ENCODE measurements at regions not wholly inside any gene's neighbourhood (a gene's known extent, or its start where the extent isn't known, plus 50 kb on each side); places are given as distances from the start of the nearest gene placed in this dataset.

- BruUV-seq (replicated peaks) = no TSS peak
- H3K36me3 ChIP-seq (ENCODE audit: control insufficient read depth, insufficient read depth, low read length) = no peaks in the 10 kb centered on the region; the same call in 1 of the 2 replicates
- 0 out of 2 replicates have a peak overlapping the region, but pooled peaks have one; percentile 23 for H3K27ac ChIP-seq (ENCODE audit: low read length)
- no peak for TF ChIP-seq SIN3A (IDR thresholded peaks at IDR 0.05; ENCODE audit: borderline replicate concordance, insufficient read depth, low read depth, low read length)
- no peak for TF ChIP-seq CTCF (IDR thresholded peaks at IDR 0.05)
- intact Hi-C loops (cut with micrococcal nuclease; ENCODE audit: unreplicated experiment) (no loop called here), in situ Hi-C loops (cut with HindIII; ENCODE audit: low pct_unique_long_range_greater_than_20kb, low sequenced_read_pairs) (no loop called here)
- H3K4me3 ChIP-seq (ENCODE audit: low read depth in 2 of 2, low read length in 2 of 2) = no peak overlapping the region
- DNase-seq (ENCODE audit: low read depth, low spot score) (no peak), ATAC-seq (no peak)
- peaks cover 68% of the 10 kb centered on the region for H3K4me1 ChIP-seq (ENCODE audit: control insufficient read depth, insufficient read depth, low read length)
- ChIA-PET POLR2A (no interaction called here), CTCF (no interaction called here)
- no peaks in the 10 kb centered on the region for H3K9me3 ChIP-seq (ENCODE audit: control insufficient read depth, insufficient read depth, low read depth, low read length)
- H3K27me3 ChIP-seq (ENCODE audit: control insufficient read depth, insufficient read depth, low read length) = no peaks in the 10 kb centered on the region
Observed at GRCh38 chr12:124497658-124498057, 69.8 kb downstream of the NCOR2 start.

GRCh38 chr12:124497039-124497438 is 70.4 kb downstream of the NCOR2 start:
- POLR2A ChIA-PET = no interaction called here
- Histone ChIP-seq H3K36me3 (ENCODE audit: control insufficient read depth, insufficient read depth, low read length) (peaks cover 3% of the 10 kb centered on the region; the same call in 1 of the 2 replicates), H3K9me3 (ENCODE audit: control insufficient read depth, insufficient read depth, low read depth, low read length) (no peaks in the 10 kb centered on the region), H3K4me3 (ENCODE audit: low read depth in 2 of 2, low read length in 2 of 2) (no peak overlapping the region), H3K27me3 (ENCODE audit: control insufficient read depth, insufficient read depth, low read length) (no peaks in the 10 kb centered on the region), H3K27ac (ENCODE audit: low read length) (peak overlapping the region; percentile 57), H3K4me1 (ENCODE audit: control insufficient read depth, insufficient read depth, low read length) (peaks cover 67% of the 10 kb centered on the region)
- intact Hi-C loops (cut with micrococcal nuclease; ENCODE audit: unreplicated experiment) (no loop called here), in situ Hi-C loops (cut with HindIII; ENCODE audit: low pct_unique_long_range_greater_than_20kb, low sequenced_read_pairs) (no loop called here)
- DNase-seq (ENCODE audit: low read depth, low spot score) (no peak), ATAC-seq (no peak; the same call in 1 of the 2 replicates)
- BruUV-seq (replicated peaks) = TSS peak; percentile 5
- no peak for TF ChIP-seq TCF7L2 (IDR thresholded peaks at IDR 0.05; ENCODE audit: low read depth, low read length)
- no peak for TF ChIP-seq POLR2AphosphoS5 (IDR thresholded peaks at IDR 0.05; ENCODE audit: low read depth, low read length)
- no peak for TF ChIP-seq REST (IDR thresholded peaks at IDR 0.05; ENCODE audit: insufficient read depth in 1 of 2, low read depth in 2 of 2, low read length in 1 of 2)
- no peak for TF ChIP-seq CTCF (IDR thresholded peaks at IDR 0.05)
- no peak for TF ChIP-seq SIN3A (IDR thresholded peaks at IDR 0.05; ENCODE audit: borderline replicate concordance, insufficient read depth, low read depth, low read length)
- CTCF ChIA-PET = interaction anchor here (0.5 kb wide), 1 partner anchor 269 kb away, joined by 3 read pairs; no protein-coding TSS in a partner anchor

All from Panc1 (cell line).